ENCODE measurements at regions not wholly inside any gene's neighbourhood (a gene's known extent, or its start where the extent isn't known, plus 50 kb on each side); places are given as distances from the start of the nearest gene placed in this dataset.

GRCh38 chr10:121338206-121338980 is 259.9 kb downstream of the FGFR2 start:
- TF ChIP-seq POLR2A (IDR thresholded peaks at IDR 0.05), result no peak
- TF ChIP-seq CTCF (IDR thresholded peaks at IDR 0.05), result no peak
